GM21786 (cell line): ENCODE measurements at regions not wholly inside any gene's neighbourhood (a gene's known extent, or its start where the extent isn't known, plus 50 kb on each side); places are given as distances from the start of the nearest gene placed in this dataset.
"Not testable (repeated sequence)": the region's sequence is repeated elsewhere in the genome, so short reads cannot be mapped to it uniquely, and the experiment has no call there.

ENCODE experiments used
- ATAC-seq: cut with Tn5 transposase; IDR thresholded peaks from one replicate; pipeline ENCODE4 v1.9.1; 2021; ENCODE audit not compliant: unreplicated experiment

GRCh38 chr1:14334336-14335176 lies 263.9 kb upstream of the KAZN start:
- no peak for ATAC-seq

GRCh38 chr1:14338509-14338908 lies 260.0 kb upstream of the KAZN start:
- no peak for ATAC-seq

GRCh38 chr1:14339288-14339687 lies 259.2 kb upstream of the KAZN start:
- no peak for ATAC-seq

GRCh38 chr1:14340002-14340785 lies 258.3 kb upstream of the KAZN start:
- ATAC-seq = no peak

- no peak for ATAC-seq
These were observed 257.3 kb upstream of the KAZN start for GRCh38 chr1:14341147-14341546.

GRCh38 chr1:14345946-14346550 lies 252.4 kb upstream of the KAZN start:
- no peak for ATAC-seq

- no peak for ATAC-seq
These were observed 251.3 kb upstream of the KAZN start for GRCh38 chr1:14347186-14347585.

GRCh38 chr1:14347776-14348175 lies 250.7 kb upstream of the KAZN start:
- ATAC-seq = no peak

GRCh38 chr1:14350197-14350596 lies 248.3 kb upstream of the KAZN start:
- ATAC-seq = no peak

- no peak for ATAC-seq
These were observed 245.6 kb upstream of the KAZN start for GRCh38 chr1:14352897-14353296.

GRCh38 chr1:14361005-14361404 lies 237.5 kb upstream of the KAZN start:
- not testable (repeated sequence) for ATAC-seq

- no peak for ATAC-seq
These were observed 236.2 kb upstream of the KAZN start for GRCh38 chr1:14362331-14362730.

GRCh38 chr1:14363036-14363590 lies 235.4 kb upstream of the KAZN start:
- no peak for ATAC-seq

- no peak for ATAC-seq
These were observed 234.6 kb upstream of the KAZN start for GRCh38 chr1:14363707-14364413.

- ATAC-seq = no peak
These were observed 233.0 kb upstream of the KAZN start for GRCh38 chr1:14365301-14365988.

- no peak for ATAC-seq
These were observed 232.1 kb upstream of the KAZN start for GRCh38 chr1:14366091-14367018.

- ATAC-seq = no peak
These were observed 231.0 kb upstream of the KAZN start for GRCh38 chr1:14367451-14367850.

GRCh38 chr1:14369526-14370213 lies 228.8 kb upstream of the KAZN start:
- ATAC-seq = no peak
